ENCODE measurements at regions not wholly inside any gene's neighbourhood (a gene's known extent, or its start where the extent isn't known, plus 50 kb on each side); places are given as distances from the start of the nearest gene placed in this dataset.

DNA sequence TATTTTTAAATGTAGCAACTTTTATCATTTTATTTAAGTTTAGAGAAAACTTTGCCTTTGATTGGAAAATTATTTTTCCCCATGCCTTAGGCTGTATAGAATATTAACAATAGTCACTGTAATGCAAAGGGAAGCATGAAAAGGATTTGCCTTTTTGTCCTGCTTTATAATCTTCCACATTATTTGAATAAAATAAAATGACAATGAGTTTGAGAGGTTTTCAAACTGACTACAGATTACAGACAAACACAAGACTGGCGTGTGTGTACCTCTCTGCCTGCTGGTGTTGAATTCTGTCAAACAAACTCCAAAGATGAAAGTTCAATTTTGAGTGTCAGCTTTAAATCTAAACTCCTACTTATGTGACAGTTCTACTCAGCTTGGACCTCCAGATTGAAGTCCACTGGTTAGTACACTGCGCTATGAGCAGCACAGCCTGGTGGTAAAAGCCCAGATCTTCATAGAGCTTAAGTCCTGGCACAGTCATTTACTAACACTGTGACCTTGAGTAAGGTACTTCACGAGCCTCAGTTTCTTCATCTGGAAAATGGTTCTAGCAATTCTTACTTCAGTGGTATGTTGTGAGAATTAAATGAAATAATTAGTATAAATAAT is 98.3 kb upstream of the CPNE8 start:
- ATAC-seq (replicated peaks in 1 of 4) (no peak), DNase-seq (no peak)
- Mint-ChIP-seq H3K27ac (no peak overlapping the region), H3K9me3 (peaks cover 0 to 17% (median 0%) of the 10 kb centered on the region in 3 donors), H3K4me3 (no peak overlapping the region), H3K36me3 (no peaks in the 10 kb centered on the region), H3K27me3 (no peaks in the 10 kb centered on the region), H3K4me1 (no peaks in the 10 kb centered on the region)
- Histone ChIP-seq H3K27me3 (replicated peaks in 1 of 2; ENCODE audit: control insufficient read depth in 2 of 2, extremely low read depth in 1 of 2, insufficient read depth in 2 of 2, low read length in 1 of 2) (no peaks in the 10 kb centered on the region), H3K36me3 (ENCODE audit: control insufficient read depth in 2 of 2, extremely low read depth in 1 of 2, insufficient read depth in 1 of 2, low read length in 1 of 2) (no peaks in the 10 kb centered on the region), H3K9me3 (no peaks in the 10 kb centered on the region), H3K4me3 (ENCODE audit: control insufficient read depth in 1 of 2, extremely low read depth in 1 of 2, low read length in 1 of 2) (no peak overlapping the region), H3K27ac (ENCODE audit: low read length) (no peak overlapping the region), H3K4me1 (ENCODE audit: control insufficient read depth in 1 of 2, extremely low read depth in 1 of 2, insufficient read depth in 2 of 2, low read length in 2 of 2) (no peaks in the 10 kb centered on the region)
- CTCF ChIA-PET = no interaction called here
- POLR2A ChIA-PET = interaction anchor here in 1 of 2 donors (0.6 kb wide), 1 partner anchor 31 kb away, joined by 3 read pairs; no protein-coding TSS in a partner anchor
- 73% methylated on average over 1 of the region's 3 CpGs for WGBS (ENCODE audit: insufficient coverage)

- Mint-ChIP-seq H3K27me3 (no peaks in the 10 kb centered on the region), H3K9me3 (peaks cover 0 to 10% (median 2%) of the 10 kb centered on the region in 3 donors), H3K4me3 (no peak overlapping the region), H3K27ac (no peak overlapping the region), H3K36me3 (no peaks in the 10 kb centered on the region), H3K4me1 (no peaks in the 10 kb centered on the region)
- Histone ChIP-seq H3K27me3 (replicated peaks in 1 of 2; ENCODE audit: control insufficient read depth in 2 of 2, extremely low read depth in 1 of 2, insufficient read depth in 2 of 2, low read length in 1 of 2) (no peaks in the 10 kb centered on the region), H3K4me1 (ENCODE audit: control insufficient read depth in 1 of 2, extremely low read depth in 1 of 2, insufficient read depth in 2 of 2, low read length in 2 of 2) (no peaks in the 10 kb centered on the region), H3K4me3 (ENCODE audit: control insufficient read depth in 1 of 2, extremely low read depth in 1 of 2, low read length in 1 of 2) (no peak overlapping the region), H3K36me3 (ENCODE audit: control insufficient read depth in 2 of 2, extremely low read depth in 1 of 2, insufficient read depth in 1 of 2, low read length in 1 of 2) (no peaks in the 10 kb centered on the region), H3K27ac (ENCODE audit: low read length) (no peak overlapping the region), H3K9me3 (no peaks in the 10 kb centered on the region)
- CTCF ChIA-PET = no interaction called here
- 90% methylated on average over 2 of the region's 3 CpGs for WGBS (ENCODE audit: insufficient coverage)
- no peak for ATAC-seq (replicated peaks in 1 of 4)
- POLR2A ChIA-PET = no interaction called here
- DNase-seq = no peak
These were observed 95.0 kb upstream of the CPNE8 start for GRCh38 chr12:39000370-39000769.

- DNase-seq (no peak), ATAC-seq (replicated peaks in 1 of 4) (no peak)
- Mint-ChIP-seq H3K36me3 (no peaks in the 10 kb centered on the region), H3K27me3 (no peaks in the 10 kb centered on the region), H3K27ac (no peak overlapping the region), H3K4me1 (no peaks in the 10 kb centered on the region), H3K9me3 (peaks cover 0 to 2% (median 0%) of the 10 kb centered on the region in 3 donors), H3K4me3 (no peak overlapping the region)
- Histone ChIP-seq H3K27ac (ENCODE audit: low read length) (no peak overlapping the region), H3K9me3 (no peaks in the 10 kb centered on the region), H3K36me3 (ENCODE audit: control insufficient read depth in 2 of 2, extremely low read depth in 1 of 2, insufficient read depth in 1 of 2, low read length in 1 of 2) (no peaks in the 10 kb centered on the region), H3K4me3 (ENCODE audit: control insufficient read depth in 1 of 2, extremely low read depth in 1 of 2, low read length in 1 of 2) (no peak overlapping the region), H3K27me3 (replicated peaks in 1 of 2; ENCODE audit: control insufficient read depth in 2 of 2, extremely low read depth in 1 of 2, insufficient read depth in 2 of 2, low read length in 1 of 2) (no peaks in the 10 kb centered on the region), H3K4me1 (ENCODE audit: control insufficient read depth in 1 of 2, extremely low read depth in 1 of 2, insufficient read depth in 2 of 2, low read length in 2 of 2) (no peaks in the 10 kb centered on the region)
- ChIA-PET CTCF (no interaction called here), POLR2A (no interaction called here)
- WGBS (ENCODE audit: insufficient coverage) = no CpG with 5 or more reads among the region's 2 CpGs
These were observed 93.6 kb upstream of the CPNE8 start for GRCh38 chr12:38998887-38999482.

DNA sequence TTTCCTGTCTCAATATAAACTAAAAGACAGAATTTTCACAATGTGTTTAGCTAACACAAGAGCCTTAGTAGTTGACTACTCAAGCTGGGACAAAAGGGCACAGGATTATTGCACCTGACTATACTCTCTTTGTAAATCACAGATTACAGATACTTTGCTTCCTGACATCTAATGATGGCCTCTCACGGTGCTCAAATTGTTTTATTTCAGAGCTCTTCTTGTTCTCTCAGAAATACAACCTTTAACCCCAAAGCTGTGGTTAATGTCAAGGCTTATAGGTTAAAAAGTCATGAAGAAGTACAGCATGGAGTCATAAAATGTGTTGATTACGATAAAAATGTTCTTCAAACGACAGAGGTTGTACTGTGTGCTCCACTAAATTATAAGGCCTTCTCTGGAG is 89.9 kb upstream of the CPNE8 start:
- Mint-ChIP-seq H3K9me3 (peaks cover 0 to 6% (median 5%) of the 10 kb centered on the region in 3 donors), H3K36me3 (no peaks in the 10 kb centered on the region), H3K27me3 (no peaks in the 10 kb centered on the region), H3K4me3 (no peak overlapping the region), H3K4me1 (no peaks in the 10 kb centered on the region), H3K27ac (no peak overlapping the region)
- Histone ChIP-seq H3K27ac (ENCODE audit: low read length) (no peak overlapping the region), H3K4me3 (ENCODE audit: control insufficient read depth in 1 of 2, extremely low read depth in 1 of 2, low read length in 1 of 2) (no peak overlapping the region), H3K9me3 (no peaks in the 10 kb centered on the region), H3K4me1 (ENCODE audit: control insufficient read depth in 1 of 2, extremely low read depth in 1 of 2, insufficient read depth in 2 of 2, low read length in 2 of 2) (no peaks in the 10 kb centered on the region), H3K36me3 (ENCODE audit: control insufficient read depth in 2 of 2, extremely low read depth in 1 of 2, insufficient read depth in 1 of 2, low read length in 1 of 2) (no peaks in the 10 kb centered on the region), H3K27me3 (replicated peaks in 1 of 2; ENCODE audit: control insufficient read depth in 2 of 2, extremely low read depth in 1 of 2, insufficient read depth in 2 of 2, low read length in 1 of 2) (no peaks in the 10 kb centered on the region)
- ATAC-seq (replicated peaks in 1 of 4) (no peak), DNase-seq (no peak)
- no CpG with 5 or more reads among the region's 3 CpGs for WGBS (ENCODE audit: insufficient coverage)
- POLR2A ChIA-PET = no interaction called here
- CTCF ChIA-PET = no interaction called here

DNA sequence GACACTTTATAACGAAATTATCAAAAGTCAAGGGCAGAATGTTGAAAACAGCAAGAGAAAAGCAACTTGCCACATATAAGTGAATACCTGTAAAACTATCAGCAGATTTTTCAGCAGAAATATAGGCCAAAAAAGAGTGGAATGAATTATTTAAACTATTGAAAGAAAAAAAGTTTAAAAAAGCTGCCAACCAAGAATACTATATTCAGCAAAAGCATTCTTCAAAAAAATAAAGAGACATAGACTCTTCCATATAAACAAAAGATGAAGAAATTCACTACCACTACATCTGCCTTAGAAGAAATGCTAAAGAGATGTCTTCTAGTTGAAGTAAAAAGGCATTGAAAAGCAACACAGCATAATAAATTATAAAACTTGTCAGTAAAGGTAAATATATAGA is 80.6 kb upstream of the CPNE8 start:
- no CpG with 5 or more reads among the region's 1 CpG for WGBS (ENCODE audit: insufficient coverage)
- Mint-ChIP-seq H3K9me3 (peaks cover 9 to 30% (median 12%) of the 10 kb centered on the region in 3 donors), H3K4me3 (no peak overlapping the region), H3K36me3 (no peaks in the 10 kb centered on the region), H3K27me3 (no peaks in the 10 kb centered on the region), H3K27ac (no peak overlapping the region), H3K4me1 (no peaks in the 10 kb centered on the region)
- H3K27me3 ChIP-seq (replicated peaks in 1 of 2; ENCODE audit: control insufficient read depth in 2 of 2, extremely low read depth in 1 of 2, insufficient read depth in 2 of 2, low read length in 1 of 2) = no peaks in the 10 kb centered on the region
- ChIA-PET POLR2A (no interaction called here), CTCF (no interaction called here)
- no peaks in the 10 kb centered on the region for H3K36me3 ChIP-seq (ENCODE audit: control insufficient read depth in 2 of 2, extremely low read depth in 1 of 2, insufficient read depth in 1 of 2, low read length in 1 of 2)
- ATAC-seq (replicated peaks in 1 of 4) (no peak), DNase-seq (no peak)
- no peaks in the 10 kb centered on the region for H3K4me1 ChIP-seq (ENCODE audit: control insufficient read depth in 1 of 2, extremely low read depth in 1 of 2, insufficient read depth in 2 of 2, low read length in 2 of 2)
- no peak overlapping the region for H3K4me3 ChIP-seq (ENCODE audit: control insufficient read depth in 1 of 2, extremely low read depth in 1 of 2, low read length in 1 of 2)
- no peaks in the 10 kb centered on the region for H3K9me3 ChIP-seq
- no peak overlapping the region for H3K27ac ChIP-seq (ENCODE audit: low read length)

- Mint-ChIP-seq H3K9me3 (peaks cover 9 to 30% (median 12%) of the 10 kb centered on the region in 3 donors), H3K36me3 (no peaks in the 10 kb centered on the region), H3K27me3 (no peaks in the 10 kb centered on the region), H3K27ac (no peak overlapping the region), H3K4me3 (no peak overlapping the region), H3K4me1 (no peaks in the 10 kb centered on the region)
- Histone ChIP-seq H3K27me3 (replicated peaks in 1 of 2; ENCODE audit: control insufficient read depth in 2 of 2, extremely low read depth in 1 of 2, insufficient read depth in 2 of 2, low read length in 1 of 2) (no peaks in the 10 kb centered on the region), H3K9me3 (no peaks in the 10 kb centered on the region), H3K36me3 (ENCODE audit: control insufficient read depth in 2 of 2, extremely low read depth in 1 of 2, insufficient read depth in 1 of 2, low read length in 1 of 2) (no peaks in the 10 kb centered on the region), H3K4me3 (ENCODE audit: control insufficient read depth in 1 of 2, extremely low read depth in 1 of 2, low read length in 1 of 2) (no peak overlapping the region), H3K4me1 (ENCODE audit: control insufficient read depth in 1 of 2, extremely low read depth in 1 of 2, insufficient read depth in 2 of 2, low read length in 2 of 2) (no peaks in the 10 kb centered on the region), H3K27ac (ENCODE audit: low read length) (no peak overlapping the region)
- POLR2A ChIA-PET = no interaction called here
- DNase-seq (no peak), ATAC-seq (replicated peaks in 1 of 4) (no peak)
- WGBS (ENCODE audit: insufficient coverage) = no CpG with 5 or more reads among the region's 1 CpG
- CTCF ChIA-PET = no interaction called here
These were observed 79.0 kb upstream of the CPNE8 start for GRCh38 chr12:38984388-38984787.
